Progenitor cell of endocrine pancreas (in vitro differentiated cells): ENCODE measurements at regions not wholly inside any gene's neighbourhood (a gene's known extent, or its start where the extent isn't known, plus 50 kb on each side); places are given as distances from the start of the nearest gene placed in this dataset.

ENCODE experiments used
- DNase-seq: peaks from one replicate; pipeline ENCODE4 v3.0.0; 2021; ENCODE audit warnings: low spot score; ENCODE audit not compliant: unreplicated experiment
- H3K27ac Mint-ChIP-seq: 2 replicates; pipeline ENCODE4 v1.8.0; 2021; ENCODE audit warnings: mild to moderate bottlenecking, moderate library complexity, mixed read lengths
- H3K27me3 Mint-ChIP-seq: 2 replicates; pipeline ENCODE4 v1.8.0; 2021; ENCODE audit warnings: mixed read lengths
- H3K36me3 Mint-ChIP-seq: 2 replicates; pipeline ENCODE4 v1.8.0; 2022; ENCODE audit warnings: mixed read lengths; ENCODE audit not compliant: insufficient read depth
- H3K4me1 Mint-ChIP-seq: 2 replicates; pipeline ENCODE4 v1.8.0; 2021; ENCODE audit warnings: low read depth, mixed read lengths
- H3K4me3 Mint-ChIP-seq: 2 replicates; pipeline ENCODE4 v1.8.0; 2021; ENCODE audit warnings: low read depth, mild to moderate bottlenecking, moderate library complexity, mixed read lengths
- H3K9me3 Mint-ChIP-seq: 2 replicates; pipeline ENCODE4 v1.8.0; 2021; ENCODE audit warnings: low read depth, mixed read lengths
- TF ChIP-seq, protein P1 (sequence below): fragments of 200-600 bp; sonication (generic); IDR thresholded peaks from one replicate; pipeline ENCODE4 v1.5.0; 2021; ENCODE audit warnings: antibody characterized with exemption, mild to moderate bottlenecking; ENCODE audit not compliant: unreplicated experiment

DNA sequence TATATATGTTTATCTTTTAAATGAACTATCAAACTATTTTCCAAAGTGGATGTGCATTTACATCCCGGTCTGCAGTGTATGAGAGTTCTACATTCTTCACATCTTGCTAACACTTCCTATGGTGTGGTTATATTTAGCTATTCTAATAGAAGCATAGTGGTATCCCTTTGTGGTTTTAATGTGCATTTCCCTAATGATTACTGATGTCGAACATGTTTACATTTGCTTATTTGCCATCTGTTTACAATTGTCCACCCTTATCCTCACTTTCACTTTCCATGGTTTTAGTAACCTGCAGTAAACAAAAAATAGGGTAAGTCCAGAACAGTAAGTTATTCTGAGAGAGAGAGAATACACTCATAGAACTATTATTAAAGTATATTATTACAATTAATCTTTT is 360.5 kb upstream of the NAALADL2 start:
- TF ChIP-seq, protein P1, sequence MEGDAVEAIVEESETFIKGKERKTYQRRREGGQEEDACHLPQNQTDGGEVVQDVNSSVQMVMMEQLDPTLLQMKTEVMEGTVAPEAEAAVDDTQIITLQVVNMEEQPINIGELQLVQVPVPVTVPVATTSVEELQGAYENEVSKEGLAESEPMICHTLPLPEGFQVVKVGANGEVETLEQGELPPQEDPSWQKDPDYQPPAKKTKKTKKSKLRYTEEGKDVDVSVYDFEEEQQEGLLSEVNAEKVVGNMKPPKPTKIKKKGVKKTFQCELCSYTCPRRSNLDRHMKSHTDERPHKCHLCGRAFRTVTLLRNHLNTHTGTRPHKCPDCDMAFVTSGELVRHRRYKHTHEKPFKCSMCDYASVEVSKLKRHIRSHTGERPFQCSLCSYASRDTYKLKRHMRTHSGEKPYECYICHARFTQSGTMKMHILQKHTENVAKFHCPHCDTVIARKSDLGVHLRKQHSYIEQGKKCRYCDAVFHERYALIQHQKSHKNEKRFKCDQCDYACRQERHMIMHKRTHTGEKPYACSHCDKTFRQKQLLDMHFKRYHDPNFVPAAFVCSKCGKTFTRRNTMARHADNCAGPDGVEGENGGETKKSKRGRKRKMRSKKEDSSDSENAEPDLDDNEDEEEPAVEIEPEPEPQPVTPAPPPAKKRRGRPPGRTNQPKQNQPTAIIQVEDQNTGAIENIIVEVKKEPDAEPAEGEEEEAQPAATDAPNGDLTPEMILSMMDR, result no peak
- no peaks in the 10 kb centered on the region for H3K9me3 Mint-ChIP-seq
- H3K27ac Mint-ChIP-seq, result no peak overlapping the region
- no peaks in the 10 kb centered on the region for H3K27me3 Mint-ChIP-seq
- no peaks in the 10 kb centered on the region for H3K36me3 Mint-ChIP-seq
- DNase-seq, result no peak
- peaks cover 2% of the 10 kb centered on the region for H3K4me1 Mint-ChIP-seq
- no peak overlapping the region for H3K4me3 Mint-ChIP-seq

GRCh38 chr3:174505266-174505665 is 353.9 kb upstream of the NAALADL2 start:
- no peaks in the 10 kb centered on the region for H3K27me3 Mint-ChIP-seq
- no peaks in the 10 kb centered on the region for H3K9me3 Mint-ChIP-seq
- no peak overlapping the region for H3K27ac Mint-ChIP-seq
- TF ChIP-seq, protein P1, result no peak
- no peak for DNase-seq
- H3K36me3 Mint-ChIP-seq, result no peaks in the 10 kb centered on the region
- H3K4me1 Mint-ChIP-seq, result no peaks in the 10 kb centered on the region
- no peak overlapping the region for H3K4me3 Mint-ChIP-seq

GRCh38 chr3:174524203-174524602 is 334.9 kb upstream of the NAALADL2 start:
- Mint-ChIP-seq H3K4me3 (no peak overlapping the region), H3K36me3 (peaks cover 2% of the 10 kb centered on the region), H3K9me3 (peaks cover 3% of the 10 kb centered on the region), H3K27me3 (no peaks in the 10 kb centered on the region), H3K4me1 (peaks cover 4% of the 10 kb centered on the region), H3K27ac (no peak overlapping the region)
- DNase-seq, result no peak
- TF ChIP-seq, protein P1, result no peak

GRCh38 chr3:174529298-174529697 is 329.8 kb upstream of the NAALADL2 start:
- no peaks in the 10 kb centered on the region for H3K27me3 Mint-ChIP-seq
- TF ChIP-seq, protein P1, result no peak
- peaks cover 12% of the 10 kb centered on the region for H3K9me3 Mint-ChIP-seq
- no peak overlapping the region for H3K4me3 Mint-ChIP-seq
- no peak overlapping the region for H3K27ac Mint-ChIP-seq
- H3K36me3 Mint-ChIP-seq, result no peaks in the 10 kb centered on the region
- H3K4me1 Mint-ChIP-seq, result peaks cover 16% of the 10 kb centered on the region
- DNase-seq, result no peak

- TF ChIP-seq, protein P1, result no peak
- H3K4me1 Mint-ChIP-seq, result peaks cover 16% of the 10 kb centered on the region
- no peak overlapping the region for H3K4me3 Mint-ChIP-seq
- H3K27ac Mint-ChIP-seq, result no peak overlapping the region
- no peaks in the 10 kb centered on the region for H3K27me3 Mint-ChIP-seq
- no peaks in the 10 kb centered on the region for H3K36me3 Mint-ChIP-seq
- DNase-seq, result no peak
- H3K9me3 Mint-ChIP-seq, result peaks cover 12% of the 10 kb centered on the region
These were observed 327.7 kb upstream of the NAALADL2 start for GRCh38 chr3:174531262-174531982.
